ENCODE measurements at regions not wholly inside any gene's neighbourhood (a gene's known extent, or its start where the extent isn't known, plus 50 kb on each side); places are given as distances from the start of the nearest gene placed in this dataset.

DNA sequence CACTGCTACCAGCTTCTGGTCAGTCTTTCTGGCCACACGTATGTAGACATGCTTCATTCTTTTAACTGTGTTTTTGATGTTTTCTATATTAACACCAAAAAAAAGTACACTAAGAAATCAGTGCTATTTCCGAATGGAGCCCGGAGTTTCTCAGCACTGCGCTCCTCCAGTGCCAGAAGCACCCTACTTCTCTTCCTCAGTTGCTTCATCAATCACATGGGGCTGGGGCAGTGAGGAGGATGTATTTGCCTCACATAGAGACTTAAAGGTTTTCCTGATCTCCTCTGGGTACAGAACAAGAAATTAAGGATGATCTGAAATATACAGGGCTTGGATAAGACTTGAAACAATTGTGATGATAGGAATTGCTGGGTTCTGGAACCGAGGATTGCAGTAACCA lies 148.0 kb downstream of the ERCC6L2 start:
- TF ChIP-seq, protein P1, sequence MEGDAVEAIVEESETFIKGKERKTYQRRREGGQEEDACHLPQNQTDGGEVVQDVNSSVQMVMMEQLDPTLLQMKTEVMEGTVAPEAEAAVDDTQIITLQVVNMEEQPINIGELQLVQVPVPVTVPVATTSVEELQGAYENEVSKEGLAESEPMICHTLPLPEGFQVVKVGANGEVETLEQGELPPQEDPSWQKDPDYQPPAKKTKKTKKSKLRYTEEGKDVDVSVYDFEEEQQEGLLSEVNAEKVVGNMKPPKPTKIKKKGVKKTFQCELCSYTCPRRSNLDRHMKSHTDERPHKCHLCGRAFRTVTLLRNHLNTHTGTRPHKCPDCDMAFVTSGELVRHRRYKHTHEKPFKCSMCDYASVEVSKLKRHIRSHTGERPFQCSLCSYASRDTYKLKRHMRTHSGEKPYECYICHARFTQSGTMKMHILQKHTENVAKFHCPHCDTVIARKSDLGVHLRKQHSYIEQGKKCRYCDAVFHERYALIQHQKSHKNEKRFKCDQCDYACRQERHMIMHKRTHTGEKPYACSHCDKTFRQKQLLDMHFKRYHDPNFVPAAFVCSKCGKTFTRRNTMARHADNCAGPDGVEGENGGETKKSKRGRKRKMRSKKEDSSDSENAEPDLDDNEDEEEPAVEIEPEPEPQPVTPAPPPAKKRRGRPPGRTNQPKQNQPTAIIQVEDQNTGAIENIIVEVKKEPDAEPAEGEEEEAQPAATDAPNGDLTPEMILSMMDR (IDR thresholded peaks at IDR 0.05; ENCODE audit: low read depth, low read length, poor library complexity, severe bottlenecking): no peak
- TF ChIP-seq EZH2phosphoT487 (IDR thresholded peaks at IDR 0.05; ENCODE audit: borderline replicate concordance, low read length): no peak

Measured in DOHH2 (cell line).